Stimulated activated CD8-positive, alpha-beta memory T cell treated with anti-CD3 and anti-CD28 coated beads, Interleukin-4, amount 100 ng/mL, for 4 hours (primary cell): ENCODE measurements at regions not wholly inside any gene's neighbourhood (a gene's known extent, or its start where the extent isn't known, plus 50 kb on each side); places are given as distances from the start of the nearest gene placed in this dataset.

Source experiments
- DNase-seq, 2 donors: peaks; one replicate each; pipeline ENCODE4 v3.0.0-alpha.2; 2020; ENCODE audit warnings: low read depth in 2 of 2, low spot score in 1 of 2

GRCh38 chr13:104414771-104415170 lies 1348.6 kb upstream of the SLC10A2 start:
- DNase-seq, result no peak

GRCh38 chr13:104414181-104414580 lies 1348.0 kb upstream of the SLC10A2 start:
- no peak for DNase-seq

- DNase-seq, result no peak
Observed at GRCh38 chr13:104411141-104411765, 1345.0 kb upstream of the SLC10A2 start.

GRCh38 chr13:104408733-104409132 lies 1342.5 kb upstream of the SLC10A2 start:
- no peak for DNase-seq

GRCh38 chr13:104404325-104404724 lies 1338.1 kb upstream of the SLC10A2 start:
- no peak for DNase-seq

- no peak for DNase-seq
Observed at GRCh38 chr13:104389691-104390090, 1323.5 kb upstream of the SLC10A2 start.

- DNase-seq, result no peak
Observed at GRCh38 chr13:104387510-104387909, 1321.3 kb upstream of the SLC10A2 start.

GRCh38 chr13:104385404-104385803 lies 1319.2 kb upstream of the SLC10A2 start:
- DNase-seq, result no peak

GRCh38 chr13:104382951-104383350 lies 1316.7 kb upstream of the SLC10A2 start:
- no peak for DNase-seq

GRCh38 chr13:104376588-104376987 lies 1310.4 kb upstream of the SLC10A2 start:
- no peak for DNase-seq

- no peak for DNase-seq
Observed at GRCh38 chr13:104375614-104376013, 1309.4 kb upstream of the SLC10A2 start.

- DNase-seq, result no peak
Observed at GRCh38 chr13:104372095-104372655, 1306.0 kb upstream of the SLC10A2 start.

- DNase-seq, result no peak
Observed at GRCh38 chr13:104365430-104365829, 1299.2 kb upstream of the SLC10A2 start.

- DNase-seq, result no peak
Observed at GRCh38 chr13:104357672-104358354, 1291.6 kb upstream of the SLC10A2 start.

- no peak for DNase-seq
Observed at GRCh38 chr13:104357174-104357573, 1291.0 kb upstream of the SLC10A2 start.

GRCh38 chr13:104355041-104355670 lies 1288.9 kb upstream of the SLC10A2 start:
- DNase-seq, result no peak

GRCh38 chr13:104327211-104327610 lies 1261.0 kb upstream of the SLC10A2 start:
- DNase-seq, result no peak

- DNase-seq, result no peak
Observed at GRCh38 chr13:104326523-104326922, 1260.3 kb upstream of the SLC10A2 start.

GRCh38 chr13:104321756-104322155 lies 1255.5 kb upstream of the SLC10A2 start:
- DNase-seq, result no peak

GRCh38 chr13:104320446-104320845 lies 1254.2 kb upstream of the SLC10A2 start:
- DNase-seq, result no peak

- no peak for DNase-seq
Observed at GRCh38 chr13:104318121-104318520, 1251.9 kb upstream of the SLC10A2 start.

GRCh38 chr13:104315606-104316005 lies 1249.4 kb upstream of the SLC10A2 start:
- DNase-seq, result no peak
